ENCODE measurements at regions not wholly inside any gene's neighbourhood (a gene's known extent, or its start where the extent isn't known, plus 50 kb on each side); places are given as distances from the start of the nearest gene placed in this dataset.
"Not testable (repeated sequence)": the region's sequence is repeated elsewhere in the genome, so short reads cannot be mapped to it uniquely, and the experiment has no call there.

DNA sequence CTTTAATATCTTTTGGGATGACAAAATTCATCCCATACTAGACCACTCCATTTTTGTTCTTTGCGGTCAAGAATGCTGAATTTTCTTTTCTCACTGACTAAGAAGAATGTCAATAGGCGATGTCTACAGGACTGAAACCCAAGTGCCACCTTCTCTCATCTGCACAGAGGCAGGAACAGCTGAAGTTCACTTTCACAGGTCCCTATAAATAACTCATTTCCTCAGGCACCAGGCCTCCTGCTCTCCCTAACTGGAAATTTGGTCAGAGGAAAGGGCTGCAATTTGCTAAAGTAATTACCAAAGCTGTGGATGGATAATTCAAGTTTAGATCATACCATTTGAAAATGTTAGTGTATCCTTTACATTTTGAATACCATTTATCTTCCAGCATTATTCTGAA lies 142.9 kb downstream of the DIRAS2 start:
- no peak overlapping the region for H2AFZ ChIP-seq
- H3K27ac ChIP-seq = no peak overlapping the region
- no peaks in the 10 kb centered on the region for H3K9me2 ChIP-seq (replicated peaks; ENCODE audit: insufficient read depth)
- 92% methylated on average over 2 of the region's 2 CpGs for WGBS (ENCODE audit: low lambda C conversion rate, missing lambda C conversion rate)
- H3K4me2 ChIP-seq = no peak overlapping the region
- no peak overlapping the region for H3K4me3 ChIP-seq
- no peak for TF ChIP-seq EZH2phosphoT487 (IDR thresholded peaks at IDR 0.05; ENCODE audit: low read depth, severe bottlenecking, unreplicated experiment)
- TF ChIP-seq, protein P1, sequence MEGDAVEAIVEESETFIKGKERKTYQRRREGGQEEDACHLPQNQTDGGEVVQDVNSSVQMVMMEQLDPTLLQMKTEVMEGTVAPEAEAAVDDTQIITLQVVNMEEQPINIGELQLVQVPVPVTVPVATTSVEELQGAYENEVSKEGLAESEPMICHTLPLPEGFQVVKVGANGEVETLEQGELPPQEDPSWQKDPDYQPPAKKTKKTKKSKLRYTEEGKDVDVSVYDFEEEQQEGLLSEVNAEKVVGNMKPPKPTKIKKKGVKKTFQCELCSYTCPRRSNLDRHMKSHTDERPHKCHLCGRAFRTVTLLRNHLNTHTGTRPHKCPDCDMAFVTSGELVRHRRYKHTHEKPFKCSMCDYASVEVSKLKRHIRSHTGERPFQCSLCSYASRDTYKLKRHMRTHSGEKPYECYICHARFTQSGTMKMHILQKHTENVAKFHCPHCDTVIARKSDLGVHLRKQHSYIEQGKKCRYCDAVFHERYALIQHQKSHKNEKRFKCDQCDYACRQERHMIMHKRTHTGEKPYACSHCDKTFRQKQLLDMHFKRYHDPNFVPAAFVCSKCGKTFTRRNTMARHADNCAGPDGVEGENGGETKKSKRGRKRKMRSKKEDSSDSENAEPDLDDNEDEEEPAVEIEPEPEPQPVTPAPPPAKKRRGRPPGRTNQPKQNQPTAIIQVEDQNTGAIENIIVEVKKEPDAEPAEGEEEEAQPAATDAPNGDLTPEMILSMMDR (IDR thresholded peaks at IDR 0.05; ENCODE audit: poor library complexity) = no peak
- TF ChIP-seq EZH2 (IDR thresholded peaks at IDR 0.05; ENCODE audit: borderline replicate concordance) = no peak
- H3K27me3 ChIP-seq = no peaks in the 10 kb centered on the region
- no peaks in the 10 kb centered on the region for H3K9me3 ChIP-seq (ENCODE audit: low read depth)
- H3K4me1 ChIP-seq (ENCODE audit: insufficient read depth) = no peaks in the 10 kb centered on the region
- DNase-seq (ENCODE audit: low spot score) = no peak
- no peaks in the 10 kb centered on the region for H4K20me1 ChIP-seq (ENCODE audit: insufficient read depth, poor library complexity, severe bottlenecking)
- no peaks in the 10 kb centered on the region for H3K36me3 ChIP-seq (replicated peaks; ENCODE audit: insufficient read depth, low read depth)
- H3K79me2 ChIP-seq = no peaks in the 10 kb centered on the region

DNA sequence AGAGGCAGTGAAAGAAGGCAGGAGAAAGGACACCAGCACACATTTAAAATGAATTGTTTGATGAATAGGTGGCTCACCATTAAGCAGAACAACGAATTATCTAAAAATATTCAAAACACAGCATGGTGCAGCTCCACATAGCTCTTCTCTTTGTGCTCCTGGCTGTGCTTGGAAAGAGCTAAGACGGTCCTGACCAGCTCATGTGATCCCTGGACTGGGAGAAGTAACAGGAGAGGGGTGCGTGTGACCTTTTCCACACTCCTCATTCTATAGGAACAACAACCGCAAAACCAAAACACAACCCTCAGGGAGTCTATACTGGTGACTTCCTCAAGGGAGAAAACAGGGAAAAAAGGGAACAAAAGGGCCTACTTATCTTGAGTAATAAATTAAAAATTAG lies 140.5 kb downstream of the DIRAS2 start:
- Histone ChIP-seq H3K27ac (no peak overlapping the region), H3K4me2 (no peak overlapping the region), H3K4me1 (ENCODE audit: insufficient read depth) (no peaks in the 10 kb centered on the region), H3K9me2 (replicated peaks; ENCODE audit: insufficient read depth) (no peaks in the 10 kb centered on the region), H3K4me3 (no peak overlapping the region), H3K79me2 (no peaks in the 10 kb centered on the region), H2AFZ (no peak overlapping the region), H4K20me1 (ENCODE audit: insufficient read depth, poor library complexity, severe bottlenecking) (no peaks in the 10 kb centered on the region), H3K27me3 (no peaks in the 10 kb centered on the region), H3K9me3 (ENCODE audit: low read depth) (no peaks in the 10 kb centered on the region), H3K36me3 (replicated peaks; ENCODE audit: insufficient read depth, low read depth) (no peaks in the 10 kb centered on the region)
- WGBS (ENCODE audit: low lambda C conversion rate, missing lambda C conversion rate) = 75% methylated on average over 4 of the region's 4 CpGs
- DNase-seq (ENCODE audit: low spot score) = no peak
- TF ChIP-seq, protein P1 (IDR thresholded peaks at IDR 0.05; ENCODE audit: poor library complexity) = no peak
- TF ChIP-seq EZH2 (IDR thresholded peaks at IDR 0.05; ENCODE audit: borderline replicate concordance) (no peak), EZH2phosphoT487 (IDR thresholded peaks at IDR 0.05; ENCODE audit: low read depth, severe bottlenecking, unreplicated experiment) (no peak)

DNA sequence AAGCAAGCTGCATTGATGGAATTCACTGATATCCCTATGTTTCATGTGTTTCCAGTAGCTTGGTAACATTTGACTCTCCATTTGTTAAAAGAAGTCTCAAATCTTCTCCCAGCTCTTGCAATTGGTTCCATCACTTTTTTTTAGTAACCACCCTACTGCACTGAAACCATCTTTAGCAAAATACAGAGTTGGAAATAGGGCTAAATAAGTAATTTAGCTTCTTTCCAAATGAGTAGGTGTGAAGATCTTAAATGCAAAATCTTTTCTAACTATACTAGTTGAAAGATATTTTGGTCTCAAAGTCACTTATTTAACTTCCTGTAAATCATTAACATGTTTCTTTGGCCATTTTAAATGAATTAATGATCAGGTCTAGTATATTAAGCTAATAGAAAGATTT lies 138.1 kb downstream of the DIRAS2 start:
- no peaks in the 10 kb centered on the region for H3K9me3 ChIP-seq (ENCODE audit: low read depth)
- no peak overlapping the region for H2AFZ ChIP-seq
- DNase-seq (ENCODE audit: low spot score) = no peak
- H3K9me2 ChIP-seq (replicated peaks; ENCODE audit: insufficient read depth) = no peaks in the 10 kb centered on the region
- H3K4me1 ChIP-seq (ENCODE audit: insufficient read depth) = no peaks in the 10 kb centered on the region
- no peaks in the 10 kb centered on the region for H3K27me3 ChIP-seq
- H3K27ac ChIP-seq = no peak overlapping the region
- TF ChIP-seq EZH2phosphoT487 (IDR thresholded peaks at IDR 0.05; ENCODE audit: low read depth, severe bottlenecking, unreplicated experiment) = no peak
- TF ChIP-seq, protein P1 (IDR thresholded peaks at IDR 0.05; ENCODE audit: poor library complexity) = no peak
- no peak for TF ChIP-seq EZH2 (IDR thresholded peaks at IDR 0.05; ENCODE audit: borderline replicate concordance)
- H3K4me2 ChIP-seq = no peak overlapping the region
- H3K36me3 ChIP-seq (replicated peaks; ENCODE audit: insufficient read depth, low read depth) = no peaks in the 10 kb centered on the region
- H3K79me2 ChIP-seq = no peaks in the 10 kb centered on the region
- no peak overlapping the region for H3K4me3 ChIP-seq
- H4K20me1 ChIP-seq (ENCODE audit: insufficient read depth, poor library complexity, severe bottlenecking) = no peaks in the 10 kb centered on the region

DNA sequence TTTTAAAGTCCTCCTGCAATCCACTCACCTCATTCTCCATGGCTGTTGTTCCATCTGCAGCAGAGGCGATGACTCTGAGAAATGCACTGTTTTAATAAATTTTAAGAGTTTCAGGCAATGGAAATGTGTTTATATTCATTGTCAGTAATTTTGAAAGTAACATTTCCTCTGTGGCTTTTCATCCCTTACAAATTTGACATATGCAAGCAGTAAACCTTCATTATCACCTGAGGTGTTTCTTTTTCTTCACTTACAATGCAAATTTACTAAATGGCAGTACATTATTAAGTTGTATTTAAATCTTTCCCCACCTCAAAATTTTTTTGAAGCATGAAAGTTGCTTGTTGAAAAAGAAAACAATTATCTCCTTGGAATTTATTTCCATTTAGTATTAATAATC lies 136.9 kb downstream of the DIRAS2 start:
- Histone ChIP-seq H3K4me2 (no peak overlapping the region), H3K9me3 (ENCODE audit: low read depth) (no peaks in the 10 kb centered on the region), H2AFZ (no peak overlapping the region), H3K79me2 (no peaks in the 10 kb centered on the region), H3K4me3 (no peak overlapping the region), H3K27me3 (no peaks in the 10 kb centered on the region), H3K27ac (no peak overlapping the region), H3K9me2 (replicated peaks; ENCODE audit: insufficient read depth) (no peaks in the 10 kb centered on the region), H4K20me1 (ENCODE audit: insufficient read depth, poor library complexity, severe bottlenecking) (no peaks in the 10 kb centered on the region), H3K36me3 (replicated peaks; ENCODE audit: insufficient read depth, low read depth) (no peaks in the 10 kb centered on the region), H3K4me1 (ENCODE audit: insufficient read depth) (no peaks in the 10 kb centered on the region)
- no peak for DNase-seq (ENCODE audit: low spot score)
- 90% methylated on average over 1 of the region's 1 CpG for WGBS (ENCODE audit: low lambda C conversion rate, missing lambda C conversion rate)
- TF ChIP-seq, protein P1 (IDR thresholded peaks at IDR 0.05; ENCODE audit: poor library complexity) = no peak
- TF ChIP-seq EZH2 (IDR thresholded peaks at IDR 0.05; ENCODE audit: borderline replicate concordance) (no peak), EZH2phosphoT487 (IDR thresholded peaks at IDR 0.05; ENCODE audit: low read depth, severe bottlenecking, unreplicated experiment) (no peak)

DNA sequence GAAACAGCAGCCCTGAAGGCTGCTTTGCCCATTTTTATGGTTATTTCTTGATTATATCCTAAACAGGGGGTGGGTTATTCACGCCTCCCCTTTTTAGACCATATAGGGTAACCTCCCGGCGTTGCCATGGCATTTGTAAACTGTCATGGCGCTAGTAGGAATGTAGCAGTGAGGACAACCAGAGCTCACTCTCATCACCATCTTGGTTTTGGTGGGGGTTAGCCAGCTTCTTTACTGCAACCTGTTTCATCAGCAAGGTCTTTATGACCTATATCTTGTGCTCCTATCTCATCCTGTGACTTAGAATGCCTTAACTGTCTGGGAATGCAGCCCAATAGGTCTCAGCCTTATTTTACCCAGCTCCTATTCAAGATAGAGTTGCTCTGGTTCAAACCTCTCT lies 136.2 kb downstream of the DIRAS2 start:
- H4K20me1 ChIP-seq (ENCODE audit: insufficient read depth, poor library complexity, severe bottlenecking); H3K36me3 ChIP-seq (replicated peaks; ENCODE audit: insufficient read depth, low read depth); H3K4me2 ChIP-seq; H3K9me2 ChIP-seq (replicated peaks; ENCODE audit: insufficient read depth); H3K4me3 ChIP-seq; H3K79me2 ChIP-seq; DNase-seq (ENCODE audit: low spot score); H3K27me3 ChIP-seq; H3K4me1 ChIP-seq (ENCODE audit: insufficient read depth); H2AFZ ChIP-seq; H3K27ac ChIP-seq; H3K9me3 ChIP-seq (ENCODE audit: low read depth): not testable (repeated sequence)
- 79% methylated on average over 4 of the region's 4 CpGs for WGBS (ENCODE audit: low lambda C conversion rate, missing lambda C conversion rate)

All from hepatocyte (in vitro differentiated cells).